ENCODE measurements at regions not wholly inside any gene's neighbourhood (a gene's known extent, or its start where the extent isn't known, plus 50 kb on each side); places are given as distances from the start of the nearest gene placed in this dataset.
"Not testable (repeated sequence)": the region's sequence is repeated elsewhere in the genome, so short reads cannot be mapped to it uniquely, and the experiment has no call there.

GRCh38 chr2:147002256-147002655, 842.6 kb upstream of the ACVR2A start:
- H3K4me3 ChIP-seq = no peak overlapping the region
- no peaks in the 10 kb centered on the region for H3K4me1 ChIP-seq (ENCODE audit: insufficient read depth)
- TF ChIP-seq EP300 (IDR thresholded peaks at IDR 0.05) = no peak
- no peak for TF ChIP-seq POLR2A (IDR thresholded peaks at IDR 0.05)
- no peak for TF ChIP-seq CTCF (IDR thresholded peaks at IDR 0.05)
- no peak for DNase-seq
- H3K36me3 ChIP-seq = no peaks in the 10 kb centered on the region
- H3K9me3 ChIP-seq = no peaks in the 10 kb centered on the region
- intact Hi-C loops (cut with DNase I) = no loop called here
- WGBS, 3 donors = 25 to 46% (median 39%) methylated on average over 1 of the region's 1 CpG
- H3K27ac ChIP-seq = no peak overlapping the region
- H3K27me3 ChIP-seq = no peaks in the 10 kb centered on the region

GRCh38 chr2:147001061-147001460, 843.8 kb upstream of the ACVR2A start:
- WGBS, 3 donors = 28 to 47% (median 42%) methylated on average over 1 of the region's 1 CpG
- H3K4me1 ChIP-seq (ENCODE audit: insufficient read depth) = no peaks in the 10 kb centered on the region
- H3K4me3 ChIP-seq = no peak overlapping the region
- no peaks in the 10 kb centered on the region for H3K27me3 ChIP-seq
- no peak for DNase-seq
- H3K27ac ChIP-seq = no peak overlapping the region
- no peaks in the 10 kb centered on the region for H3K9me3 ChIP-seq
- H3K36me3 ChIP-seq = no peaks in the 10 kb centered on the region
- intact Hi-C loops (cut with DNase I) = no loop called here
- no peak for TF ChIP-seq CTCF (IDR thresholded peaks at IDR 0.05)
- no peak for TF ChIP-seq EP300 (IDR thresholded peaks at IDR 0.05)
- TF ChIP-seq POLR2A (IDR thresholded peaks at IDR 0.05) = no peak

GRCh38 chr2:147000151-147000550, 844.7 kb upstream of the ACVR2A start:
- H3K4me3 ChIP-seq; H3K27me3 ChIP-seq; H3K36me3 ChIP-seq; intact Hi-C loops (cut with DNase I); DNase-seq; H3K9me3 ChIP-seq; H3K4me1 ChIP-seq (ENCODE audit: insufficient read depth); H3K27ac ChIP-seq: not testable (repeated sequence)
- 89 to 93% (median 92%) methylated on average over 2 of the region's 2 CpGs for WGBS, 3 donors

GRCh38 chr2:146997945-146998344, 846.9 kb upstream of the ACVR2A start:
- Histone ChIP-seq H3K27ac (no peak overlapping the region), H3K4me3 (no peak overlapping the region), H3K4me1 (ENCODE audit: insufficient read depth) (no peaks in the 10 kb centered on the region), H3K9me3 (no peaks in the 10 kb centered on the region), H3K36me3 (no peaks in the 10 kb centered on the region), H3K27me3 (no peaks in the 10 kb centered on the region)
- TF ChIP-seq EP300 (IDR thresholded peaks at IDR 0.05) (no peak), CTCF (IDR thresholded peaks at IDR 0.05) (no peak), POLR2A (IDR thresholded peaks at IDR 0.05) (no peak)
- DNase-seq = no peak
- intact Hi-C loops (cut with DNase I) = no loop called here
- WGBS, 3 donors = 35 to 57% (median 45%) methylated on average over 2 of the region's 2 CpGs

- TF ChIP-seq CTCF (IDR thresholded peaks at IDR 0.05) (no peak), POLR2A (IDR thresholded peaks at IDR 0.05) (no peak), EP300 (IDR thresholded peaks at IDR 0.05) (no peak)
Observed at GRCh38 chr2:146997488-146997887, 847.3 kb upstream of the ACVR2A start.

More at GRCh38 chr2:146997488-146997887, 847.3 kb upstream of the ACVR2A start:
- DNase-seq = no peak
- Histone ChIP-seq H3K9me3 (no peaks in the 10 kb centered on the region), H3K4me3 (no peak overlapping the region), H3K27ac (no peak overlapping the region), H3K36me3 (no peaks in the 10 kb centered on the region), H3K4me1 (ENCODE audit: insufficient read depth) (no peaks in the 10 kb centered on the region), H3K27me3 (no peaks in the 10 kb centered on the region)
- intact Hi-C loops (cut with DNase I) = no loop called here
